KMS-11 (cell line): ENCODE measurements at regions not wholly inside any gene's neighbourhood (a gene's known extent, or its start where the extent isn't known, plus 50 kb on each side); places are given as distances from the start of the nearest gene placed in this dataset.

Experiments
- H2AFZ ChIP-seq: fragments of 200-600 bp; sonication (generic); 2 replicates; pipeline ENCODE4 v1.6.1; 2016; ENCODE audit warnings: antibody characterized with exemption, mixed run types, low read depth
- H3K27ac ChIP-seq: fragments of 200-600 bp; sonication (generic); 2 replicates; pipeline ENCODE4 v1.6.1; 2016; ENCODE audit warnings: mild to moderate bottlenecking, mixed run types
- H3K27me3 ChIP-seq: fragments of 200-600 bp; sonication (generic); 2 replicates; pipeline ENCODE4 v1.6.1; 2017; ENCODE audit warnings: mild to moderate bottlenecking, low read depth, mixed run types, moderate library complexity; ENCODE audit not compliant: insufficient read depth
- H3K36me3 ChIP-seq: fragments of 200-600 bp; sonication (generic); 2 replicates; pipeline ENCODE4 v1.6.1; 2017; ENCODE audit warnings: mild to moderate bottlenecking, mixed run types; ENCODE audit not compliant: insufficient read depth
- H3K4me1 ChIP-seq: fragments of 200-600 bp; sonication (generic); 2 replicates; pipeline ENCODE4 v1.6.1; 2016; ENCODE audit warnings: mild to moderate bottlenecking, low read depth, mixed run types; ENCODE audit not compliant: poor library complexity, severe bottlenecking
- H3K4me2 ChIP-seq: fragments of 200-600 bp; sonication (generic); 2 replicates; pipeline ENCODE4 v1.7.0; 2016; ENCODE audit warnings: mild to moderate bottlenecking, mixed run types
- H3K4me3 ChIP-seq: fragments of 200-600 bp; sonication (generic); IDR thresholded peaks from 2 replicates; pipeline ENCODE4 v1.6.1; 2017; ENCODE audit warnings: low read depth, low read length, mixed read lengths; ENCODE audit not compliant: insufficient read depth
- H3K79me2 ChIP-seq: fragments of 200-600 bp; sonication (generic); 2 replicates; pipeline ENCODE4 v1.6.1; 2016; ENCODE audit warnings: low read depth, mixed run types; ENCODE audit not compliant: insufficient read depth
- H3K9ac ChIP-seq: fragments of 200-600 bp; sonication (generic); 2 replicates; pipeline ENCODE4 v1.6.1; 2016; ENCODE audit warnings: mild to moderate bottlenecking, mixed run types
- H4K20me1 ChIP-seq: fragments of 200-600 bp; sonication (generic); 2 replicates; pipeline ENCODE4 v1.6.1; 2016; ENCODE audit warnings: mild to moderate bottlenecking, mixed run types; ENCODE audit not compliant: insufficient read depth
- CTCF ChIP-seq: fragments of 200-600 bp; sonication (generic); conservative IDR thresholded peaks from 2 replicates; pipeline ENCODE4 v1.6.1; 2017; ENCODE audit warnings: low read depth, mild to moderate bottlenecking, antibody characterized with exemption, low read length, moderate library complexity, mixed read lengths

- Histone ChIP-seq H3K36me3 (no peaks in the 10 kb centered on the region), H3K4me3 (no peak overlapping the region), H3K27ac (no peak overlapping the region), H3K4me2 (no peak overlapping the region), H3K27me3 (no peaks in the 10 kb centered on the region), H2AFZ (no peak overlapping the region), H4K20me1 (no peaks in the 10 kb centered on the region), H3K79me2 (no peaks in the 10 kb centered on the region), H3K4me1 (peaks cover 48% of the 10 kb centered on the region), H3K9ac (no peak overlapping the region)
- no peak for TF ChIP-seq CTCF
Measured at GRCh38 chr2:11100976-11101375, 54.3 kb upstream of the SLC66A3 start.

- H3K4me2 ChIP-seq = no peak overlapping the region
- no peaks in the 10 kb centered on the region for H3K27me3 ChIP-seq
- peaks cover 53% of the 10 kb centered on the region for H3K4me1 ChIP-seq
Measured at GRCh38 chr2:11101430-11101829, 53.8 kb upstream of the SLC66A3 start.

GRCh38 chr2:11102466-11102865 is 52.8 kb upstream of the SLC66A3 start:
- Histone ChIP-seq H3K4me2 (peak overlapping the region; percentile 84; the same call in 1 of the 2 replicates), H3K36me3 (no peaks in the 10 kb centered on the region), H3K27me3 (no peaks in the 10 kb centered on the region), H3K79me2 (no peaks in the 10 kb centered on the region), H3K4me1 (peaks cover 63% of the 10 kb centered on the region), H3K27ac (peak overlapping the region; percentile 73), H3K4me3 (no peak overlapping the region), H2AFZ (no peak overlapping the region), H4K20me1 (no peaks in the 10 kb centered on the region), H3K9ac (no peak overlapping the region)
- no peak for TF ChIP-seq CTCF

More at GRCh38 chr2:11101430-11101829, 53.8 kb upstream of the SLC66A3 start:
- Histone ChIP-seq H2AFZ (no peak overlapping the region), H3K4me3 (no peak overlapping the region), H3K79me2 (no peaks in the 10 kb centered on the region), H4K20me1 (no peaks in the 10 kb centered on the region), H3K36me3 (no peaks in the 10 kb centered on the region), H3K9ac (no peak overlapping the region), H3K27ac (no peak overlapping the region)
- TF ChIP-seq CTCF = no peak

- Histone ChIP-seq H4K20me1 (no peaks in the 10 kb centered on the region), H3K9ac (no peak overlapping the region), H3K36me3 (no peaks in the 10 kb centered on the region), H3K4me3 (no peak overlapping the region), H3K4me2 (peak overlapping the region; percentile 84), H3K27me3 (no peaks in the 10 kb centered on the region), H3K27ac (peak overlapping the region; percentile 73), H3K4me1 (peaks cover 70% of the 10 kb centered on the region), H2AFZ (peak overlapping the region; percentile 71; the same call in 1 of the 2 replicates), H3K79me2 (no peaks in the 10 kb centered on the region)
- no peak for TF ChIP-seq CTCF
Measured at GRCh38 chr2:11102956-11103860, 52.1 kb upstream of the SLC66A3 start.
